ENCODE measurements at regions not wholly inside any gene's neighbourhood (a gene's known extent, or its start where the extent isn't known, plus 50 kb on each side); places are given as distances from the start of the nearest gene placed in this dataset.

- TF ChIP-seq CTCF (IDR thresholded peaks at IDR 0.05; ENCODE audit: low read depth, low read length) (no peak), EZH2phosphoT487 (IDR thresholded peaks at IDR 0.05; ENCODE audit: low read depth) (no peak)
Measured at GRCh38 chr3:165446555-165446954, 250.4 kb upstream of the SLITRK3 start.

Measured in OCI-LY3 (cell line).